Cardiac muscle cell (in vitro differentiated cells and primary cell): ENCODE measurements at regions not wholly inside any gene's neighbourhood (a gene's known extent, or its start where the extent isn't known, plus 50 kb on each side); places are given as distances from the start of the nearest gene placed in this dataset.

ENCODE experiments used
- DNase-seq, 2 donors: peaks; one replicate each; pipeline versions ENCODE4 v3.0.0 to v3.0.0-alpha.2; 2010 to 2017; ENCODE audit warnings: low read depth in 1 of 2, low spot score in 1 of 2
- H3K27ac ChIP-seq: fragments of 200-600 bp; sonication (generic); 2 replicates; pipeline ENCODE4 v1.5.1; 2016
- H3K27me3 ChIP-seq: fragments of 200-600 bp; sonication (generic); 2 replicates; pipeline ENCODE4 v1.6.0; 2016; ENCODE audit warnings: control low read depth
- H3K36me3 ChIP-seq: fragments of 200-600 bp; sonication (generic); 2 replicates; pipeline ENCODE4 v1.5.1; 2016; ENCODE audit warnings: control low read depth
- H3K4me1 ChIP-seq: fragments of 200-600 bp; sonication (generic); 2 replicates; pipeline ENCODE4 v1.8.1; 2017; ENCODE audit warnings: low read depth, mild to moderate bottlenecking, mixed run types
- H3K4me3 ChIP-seq: fragments of 200-600 bp; sonication (generic); 2 replicates; pipeline ENCODE4 v1.5.1; 2016; ENCODE audit warnings: mild to moderate bottlenecking
- H3K9me3 ChIP-seq: fragments of 200-600 bp; sonication (generic); 2 replicates; pipeline ENCODE4 v1.5.1; 2017; ENCODE audit warnings: low read depth, mild to moderate bottlenecking, control low read depth
- CTCF ChIP-seq: IDR thresholded peaks from 2 replicates; pipeline ENCODE4 v1.5.1; 2012; ENCODE audit warnings: low read depth, mild to moderate bottlenecking, low read length

GRCh38 chr4:14752341-14753046 lies 249.8 kb upstream of the CPEB2 start:
- Histone ChIP-seq H3K4me3 (no peak overlapping the region), H3K27me3 (no peaks in the 10 kb centered on the region), H3K36me3 (no peaks in the 10 kb centered on the region), H3K9me3 (no peaks in the 10 kb centered on the region), H3K4me1 (no peaks in the 10 kb centered on the region), H3K27ac (no peak overlapping the region)
- no peak for DNase-seq
- TF ChIP-seq CTCF: no peak

GRCh38 chr4:14767142-14767541 lies 235.1 kb upstream of the CPEB2 start:
- H3K4me1 ChIP-seq: no peaks in the 10 kb centered on the region
- H3K27ac ChIP-seq: no peak overlapping the region
- no peak for DNase-seq
- H3K4me3 ChIP-seq: no peak overlapping the region
- H3K36me3 ChIP-seq: no peaks in the 10 kb centered on the region
- H3K9me3 ChIP-seq: no peaks in the 10 kb centered on the region
- H3K27me3 ChIP-seq: no peaks in the 10 kb centered on the region
- TF ChIP-seq CTCF: no peak

- no peaks in the 10 kb centered on the region for H3K27me3 ChIP-seq
- no peak for TF ChIP-seq CTCF
- DNase-seq: no peak
- no peaks in the 10 kb centered on the region for H3K36me3 ChIP-seq
- H3K27ac ChIP-seq: no peak overlapping the region
- H3K4me1 ChIP-seq: no peaks in the 10 kb centered on the region
- no peak overlapping the region for H3K4me3 ChIP-seq
- no peaks in the 10 kb centered on the region for H3K9me3 ChIP-seq
Measured at GRCh38 chr4:14768449-14768848, 233.8 kb upstream of the CPEB2 start.

GRCh38 chr4:14769993-14770392 lies 232.3 kb upstream of the CPEB2 start:
- no peaks in the 10 kb centered on the region for H3K9me3 ChIP-seq
- no peak overlapping the region for H3K4me3 ChIP-seq

GRCh38 chr4:14771094-14771493 lies 231.2 kb upstream of the CPEB2 start:
- no peaks in the 10 kb centered on the region for H3K9me3 ChIP-seq
- H3K4me3 ChIP-seq: no peak overlapping the region
- DNase-seq: no peak
- H3K27ac ChIP-seq: no peak overlapping the region
- TF ChIP-seq CTCF: no peak
- no peaks in the 10 kb centered on the region for H3K27me3 ChIP-seq
- H3K4me1 ChIP-seq: no peaks in the 10 kb centered on the region
- no peaks in the 10 kb centered on the region for H3K36me3 ChIP-seq

More at GRCh38 chr4:14769993-14770392, 232.3 kb upstream of the CPEB2 start:
- Histone ChIP-seq H3K27ac (no peak overlapping the region), H3K4me1 (no peaks in the 10 kb centered on the region), H3K27me3 (no peaks in the 10 kb centered on the region), H3K36me3 (no peaks in the 10 kb centered on the region)
- DNase-seq: no peak
- TF ChIP-seq CTCF: no peak
